ENCODE measurements at regions not wholly inside any gene's neighbourhood (a gene's known extent, or its start where the extent isn't known, plus 50 kb on each side); places are given as distances from the start of the nearest gene placed in this dataset.

GRCh38 chr2:136664713-136665405, 100.5 kb upstream of the THSD7B start:
- TF ChIP-seq, protein P1, sequence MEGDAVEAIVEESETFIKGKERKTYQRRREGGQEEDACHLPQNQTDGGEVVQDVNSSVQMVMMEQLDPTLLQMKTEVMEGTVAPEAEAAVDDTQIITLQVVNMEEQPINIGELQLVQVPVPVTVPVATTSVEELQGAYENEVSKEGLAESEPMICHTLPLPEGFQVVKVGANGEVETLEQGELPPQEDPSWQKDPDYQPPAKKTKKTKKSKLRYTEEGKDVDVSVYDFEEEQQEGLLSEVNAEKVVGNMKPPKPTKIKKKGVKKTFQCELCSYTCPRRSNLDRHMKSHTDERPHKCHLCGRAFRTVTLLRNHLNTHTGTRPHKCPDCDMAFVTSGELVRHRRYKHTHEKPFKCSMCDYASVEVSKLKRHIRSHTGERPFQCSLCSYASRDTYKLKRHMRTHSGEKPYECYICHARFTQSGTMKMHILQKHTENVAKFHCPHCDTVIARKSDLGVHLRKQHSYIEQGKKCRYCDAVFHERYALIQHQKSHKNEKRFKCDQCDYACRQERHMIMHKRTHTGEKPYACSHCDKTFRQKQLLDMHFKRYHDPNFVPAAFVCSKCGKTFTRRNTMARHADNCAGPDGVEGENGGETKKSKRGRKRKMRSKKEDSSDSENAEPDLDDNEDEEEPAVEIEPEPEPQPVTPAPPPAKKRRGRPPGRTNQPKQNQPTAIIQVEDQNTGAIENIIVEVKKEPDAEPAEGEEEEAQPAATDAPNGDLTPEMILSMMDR (IDR thresholded peaks at IDR 0.05): no peak
- TF ChIP-seq POLR2A (IDR thresholded peaks at IDR 0.05): no peak
- TF ChIP-seq EP300 (IDR thresholded peaks at IDR 0.05): no peak

Measured in tibial nerve (tissue), 4 donors.